SHP77 (cell line): ENCODE measurements at regions not wholly inside any gene's neighbourhood (a gene's known extent, or its start where the extent isn't known, plus 50 kb on each side); places are given as distances from the start of the nearest gene placed in this dataset.

Source experiments
- DNase-seq, 2 experiments: peaks; one replicate each; lab custom pipeline; 2025; lab: John Stamatoyannopoulos, UW

DNA sequence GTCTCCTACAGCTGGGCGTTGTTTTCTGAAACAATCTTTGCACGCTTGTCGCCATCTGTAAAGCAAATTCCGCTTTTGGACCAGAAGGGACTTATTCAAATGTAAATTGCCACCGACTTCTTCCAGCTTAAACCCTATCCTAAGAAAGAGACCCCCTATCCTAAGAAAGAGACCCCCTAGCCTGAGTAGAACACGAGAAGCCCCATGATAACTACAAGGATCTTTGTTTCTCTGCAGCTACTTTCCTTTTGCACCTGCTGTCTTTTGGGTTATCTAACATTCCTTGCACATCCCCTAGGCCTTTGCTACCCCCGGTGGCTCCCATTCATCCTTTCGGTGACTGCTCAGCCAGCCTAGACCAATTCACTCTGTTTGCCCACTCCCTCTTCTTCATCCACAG lies 536.0 kb upstream of the PRKX start:
- DNase-seq = no peak

- no peak for DNase-seq
These were observed 530.3 kb upstream of the PRKX start for GRCh38 chrX:4243759-4244158.

- no peak for DNase-seq
These were observed 527.2 kb upstream of the PRKX start for GRCh38 chrX:4240541-4241194.

DNA sequence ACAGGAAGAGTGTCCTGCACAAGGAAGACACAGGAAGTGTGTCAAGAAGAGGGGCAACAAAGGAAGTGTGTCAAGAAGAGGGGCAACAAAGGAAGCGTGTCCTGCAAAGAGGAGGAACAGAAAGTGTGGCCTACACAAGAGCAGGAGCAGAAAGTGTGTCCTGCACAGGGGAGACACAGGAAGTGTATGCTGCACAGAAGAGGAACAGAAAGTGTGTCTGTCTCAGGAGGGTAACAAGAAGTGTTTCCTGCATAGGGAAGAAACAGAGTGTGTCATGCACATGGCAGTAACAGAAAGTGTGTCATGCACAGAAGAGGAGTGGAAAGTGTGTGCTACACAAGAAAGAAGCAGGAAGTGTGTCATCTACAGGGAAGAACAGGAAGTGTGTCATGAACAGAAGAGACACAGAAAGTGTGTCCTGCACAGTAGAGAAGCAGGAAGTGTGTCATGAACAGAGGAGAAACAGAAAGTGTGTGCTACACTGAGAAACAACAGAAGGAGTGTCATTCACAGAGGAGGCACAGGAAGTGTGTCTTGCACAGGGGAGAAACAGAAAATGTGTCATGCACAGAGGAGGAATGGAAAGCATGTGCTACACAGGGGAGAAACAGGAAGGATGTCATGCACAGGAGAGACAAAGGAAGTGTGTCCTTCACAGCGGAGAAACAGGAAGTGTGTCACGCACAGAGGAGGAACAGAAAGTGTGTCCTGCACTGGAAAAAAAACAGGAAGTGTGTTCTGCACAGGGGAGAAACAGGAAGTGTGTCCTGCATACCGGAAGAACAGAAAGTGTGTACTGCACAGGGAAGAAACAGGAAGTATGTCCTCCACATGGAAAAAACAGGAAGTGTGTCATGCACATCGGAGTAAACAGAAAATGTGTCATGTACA lies 526.4 kb upstream of the PRKX start:
- no peak for DNase-seq

- no peak for DNase-seq
These were observed 525.5 kb upstream of the PRKX start for GRCh38 chrX:4238916-4239315.

GRCh38 chrX:4225086-4225485 lies 511.6 kb upstream of the PRKX start:
- no peak for DNase-seq

GRCh38 chrX:4206941-4207340 lies 493.5 kb upstream of the PRKX start:
- no peak for DNase-seq

DNA sequence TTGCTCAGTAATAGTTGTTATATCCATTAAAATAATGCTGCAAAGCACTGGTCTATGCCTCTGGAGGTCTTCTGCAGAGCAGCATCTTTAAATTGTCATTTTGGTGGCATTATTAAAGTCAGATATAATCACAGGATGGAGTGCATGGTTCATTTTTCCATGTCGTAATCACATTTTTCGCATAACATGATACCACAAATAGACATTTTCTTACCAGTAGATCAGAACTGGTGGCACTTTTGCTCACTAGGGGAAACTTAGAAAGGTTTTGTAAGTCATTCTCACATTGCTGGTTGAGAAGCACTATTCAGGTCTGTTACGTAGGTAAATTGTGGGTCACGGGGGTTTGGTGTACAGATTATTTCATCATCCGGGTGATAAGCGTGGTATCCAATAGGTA lies 484.5 kb upstream of the PRKX start:
- DNase-seq = no peak

GRCh38 chrX:4193500-4194155 lies 480.2 kb upstream of the PRKX start:
- no peak for DNase-seq

DNA sequence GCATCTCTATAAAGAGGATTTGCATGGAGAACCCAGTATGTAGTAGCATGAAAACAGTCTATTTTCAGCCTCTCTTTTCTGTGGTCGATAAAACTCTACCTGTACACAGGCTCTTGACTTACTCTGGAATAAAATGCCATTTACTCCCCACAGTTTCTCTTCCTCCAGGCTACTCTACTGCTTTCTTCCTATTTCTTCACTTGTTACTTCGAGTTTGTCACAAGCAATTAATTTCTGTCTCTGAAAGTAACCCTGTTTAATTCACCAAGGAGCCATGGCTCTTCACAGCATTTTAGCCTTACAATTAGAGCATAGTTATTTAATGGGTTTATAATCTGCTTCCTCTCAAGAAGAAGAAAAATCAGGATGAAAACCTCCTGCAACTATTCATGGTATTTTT lies 472.9 kb upstream of the PRKX start:
- no peak for DNase-seq

DNA sequence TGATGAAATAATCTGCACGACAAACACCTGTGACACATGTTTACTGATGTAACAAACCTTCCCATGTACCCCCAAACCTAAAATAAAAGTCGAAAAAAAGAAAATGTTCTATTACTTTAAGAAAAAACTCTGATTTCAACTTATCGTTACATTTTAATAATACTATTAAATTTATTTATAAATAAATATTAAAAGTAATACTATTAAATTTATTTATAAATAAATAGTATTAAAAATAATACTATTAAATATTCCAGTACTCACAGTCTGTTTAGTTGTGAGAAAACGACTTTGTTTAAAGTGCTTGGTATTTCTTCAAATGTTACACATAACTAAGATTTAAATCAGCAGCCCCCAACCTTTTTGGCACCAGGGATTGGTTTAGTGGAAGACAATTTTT lies 471.6 kb upstream of the PRKX start:
- DNase-seq = no peak

DNA sequence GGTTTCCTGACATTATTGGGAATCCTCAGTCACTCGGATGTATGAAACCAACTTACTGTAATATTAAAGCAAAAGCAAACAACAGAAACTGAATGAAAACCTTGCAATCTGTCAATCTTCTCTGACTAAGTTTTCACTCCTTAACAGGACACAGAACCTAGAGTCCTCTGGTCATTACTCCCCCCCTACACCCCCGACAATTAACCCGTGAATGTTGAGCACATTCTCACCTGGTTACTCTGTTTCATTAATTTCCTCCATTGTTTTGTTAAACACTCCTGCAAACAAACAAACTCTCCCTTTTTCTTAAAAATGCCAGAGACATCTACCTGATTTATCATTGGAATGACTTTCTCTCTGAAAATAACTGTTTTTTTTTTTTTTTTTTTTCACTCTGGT lies 469.0 kb upstream of the PRKX start:
- DNase-seq = no peak

DNA sequence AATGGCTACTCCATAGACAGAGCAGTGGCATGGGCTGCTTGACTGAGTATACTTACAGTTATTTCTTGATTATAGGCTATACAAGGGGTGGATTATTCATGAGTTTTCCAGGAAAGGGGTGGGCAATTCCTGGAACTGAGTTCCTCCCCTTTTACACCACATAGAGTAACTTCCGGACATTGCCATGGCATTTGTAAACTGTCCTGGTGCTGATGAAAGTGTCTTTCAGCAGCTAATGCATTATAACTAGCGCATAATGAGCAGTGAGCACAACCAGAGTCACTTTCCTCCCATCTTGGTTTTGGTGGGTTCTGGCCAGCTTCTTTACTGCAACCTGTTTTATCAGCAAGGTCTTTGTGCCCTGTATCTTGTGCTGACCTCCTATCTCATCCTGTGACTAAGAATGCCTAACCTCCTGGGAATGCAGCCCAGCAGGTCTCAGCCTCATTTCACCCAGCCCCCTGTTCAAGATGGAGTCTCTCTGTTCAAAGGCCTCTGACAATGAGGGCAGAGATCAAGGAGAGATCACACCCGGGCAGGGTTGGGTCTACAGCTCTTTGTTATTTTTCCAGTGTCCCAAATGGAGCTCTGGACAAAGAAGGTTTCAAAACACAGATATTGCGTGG lies 468.4 kb upstream of the PRKX start:
- no peak for DNase-seq

DNA sequence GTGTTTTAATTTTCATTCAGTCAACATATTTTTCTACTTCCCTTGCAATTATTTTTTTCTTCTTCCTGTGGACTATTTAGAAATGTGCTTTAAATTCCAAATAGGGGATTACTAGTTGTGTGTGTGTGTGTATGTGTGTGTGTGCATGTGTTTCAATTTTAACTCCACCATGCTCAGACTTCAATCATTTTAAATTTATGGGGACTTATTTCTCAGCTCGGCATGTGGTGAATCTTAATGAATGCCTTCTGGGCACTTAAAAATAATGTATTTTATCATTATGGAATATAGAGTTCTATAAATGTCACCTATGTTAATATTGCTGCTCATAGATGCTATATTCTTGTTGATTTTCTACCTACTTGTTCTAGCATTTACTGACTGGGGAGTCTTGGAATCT lies 465.6 kb upstream of the PRKX start:
- no peak for DNase-seq

DNA sequence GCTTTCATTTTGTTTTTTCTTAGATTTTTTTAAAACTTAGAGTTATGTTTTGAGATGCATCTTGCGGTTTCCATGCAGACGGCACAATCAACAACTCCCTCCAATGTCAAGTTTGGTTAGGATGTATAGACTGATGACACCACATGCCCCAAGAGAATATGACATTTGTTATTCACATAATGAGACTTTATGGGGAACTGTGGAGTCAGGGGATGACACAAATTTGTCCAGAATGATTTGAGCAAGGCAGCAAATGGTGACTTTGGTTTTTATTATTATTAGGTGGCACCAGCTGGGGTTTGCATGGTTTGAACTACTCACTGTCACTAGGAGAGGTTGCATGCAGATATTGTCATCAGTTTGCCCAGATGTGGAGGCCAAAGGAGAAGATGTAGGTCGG lies 461.8 kb upstream of the PRKX start:
- no peak for DNase-seq

DNA sequence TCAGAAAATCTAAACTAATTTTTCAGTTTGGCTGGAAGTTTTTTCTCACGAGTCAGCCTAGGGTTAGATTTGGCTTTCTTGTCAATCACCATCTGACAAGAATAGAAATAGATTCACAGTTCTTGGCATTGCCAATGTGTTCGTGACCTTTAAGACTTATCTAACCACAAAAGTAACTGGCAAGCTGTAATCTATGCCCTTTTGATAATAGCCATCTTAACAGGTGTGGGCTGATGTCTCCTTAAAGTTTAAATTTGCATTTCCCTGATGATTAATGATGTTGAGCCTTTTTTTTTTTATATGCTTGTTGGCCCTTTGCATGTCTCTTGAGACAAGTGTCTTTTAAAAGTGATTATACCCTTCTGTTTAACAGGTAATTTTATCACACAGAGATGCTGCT lies 460.3 kb upstream of the PRKX start:
- no peak for DNase-seq

- no peak for DNase-seq
These were observed 438.3 kb upstream of the PRKX start for GRCh38 chrX:4151798-4152197.

DNA sequence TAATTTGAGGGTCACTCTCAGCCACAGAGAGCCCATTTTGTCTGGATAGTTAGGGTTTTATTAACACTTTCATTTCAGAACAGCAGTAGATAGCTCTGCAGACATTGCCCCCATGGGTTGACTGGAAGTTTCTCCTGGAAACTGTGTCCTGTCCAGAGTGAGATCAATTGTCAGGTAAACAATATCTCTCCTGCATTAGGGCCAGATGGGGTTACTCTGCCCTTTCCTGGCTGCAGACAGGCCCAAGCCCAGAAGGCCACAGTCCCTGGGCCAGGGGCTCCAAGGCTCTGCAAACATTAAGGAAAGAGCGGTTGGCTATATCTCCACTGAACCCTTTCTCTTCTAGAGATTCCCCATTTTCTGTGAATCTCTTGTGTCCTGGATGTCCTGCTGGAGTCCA lies 436.8 kb upstream of the PRKX start:
- DNase-seq = no peak

- DNase-seq = no peak
These were observed 416.2 kb upstream of the PRKX start for GRCh38 chrX:4129626-4130025.

GRCh38 chrX:4118666-4119530 lies 405.4 kb upstream of the PRKX start:
- DNase-seq = no peak

- DNase-seq = no peak
These were observed 397.5 kb upstream of the PRKX start for GRCh38 chrX:4110964-4111363.

DNA sequence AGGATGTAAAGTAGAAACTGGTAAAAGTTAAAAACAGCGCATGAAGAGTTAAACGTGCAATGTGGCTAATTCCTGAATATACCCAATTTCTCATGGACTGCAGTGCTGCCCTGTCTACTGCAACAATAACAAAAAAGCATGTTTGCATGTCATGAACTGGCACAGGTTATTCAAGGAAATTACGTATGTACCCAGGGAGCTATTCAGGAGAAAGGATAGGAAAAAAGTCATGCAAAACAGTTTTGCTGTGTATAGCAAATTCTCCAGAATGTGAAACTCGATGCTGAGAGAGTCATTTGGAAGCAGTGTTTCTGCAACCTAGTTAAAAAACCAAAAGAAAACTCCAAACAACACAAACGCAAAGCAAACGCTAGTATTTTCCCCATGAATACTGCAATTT lies 381.5 kb upstream of the PRKX start:
- no peak for DNase-seq
